ENCODE measurements at regions not wholly inside any gene's neighbourhood (a gene's known extent, or its start where the extent isn't known, plus 50 kb on each side); places are given as distances from the start of the nearest gene placed in this dataset.

- TF ChIP-seq CTCF (IDR thresholded peaks at IDR 0.05) = no peak
- peaks cover 3% of the 10 kb centered on the region for H3K27me3 Mint-ChIP-seq (ENCODE audit: low read depth, poor library complexity)
- H3K36me3 Mint-ChIP-seq (ENCODE audit: low read depth) = no peaks in the 10 kb centered on the region
- no peak overlapping the region for H3K27ac Mint-ChIP-seq
- no peak for DNase-seq
- no peak overlapping the region for H3K4me3 Mint-ChIP-seq
- H3K4me1 Mint-ChIP-seq = no peaks in the 10 kb centered on the region
- no peaks in the 10 kb centered on the region for H3K9me3 Mint-ChIP-seq
Observed at GRCh38 chr1:97986041-97987005, 65.5 kb upstream of the DPYD start.

GRCh38 chr1:97983126-97983525 lies 62.3 kb upstream of the DPYD start:
- H3K27ac Mint-ChIP-seq = no peak overlapping the region
- H3K9me3 Mint-ChIP-seq = no peaks in the 10 kb centered on the region
- no peak for TF ChIP-seq CTCF (IDR thresholded peaks at IDR 0.05)
- DNase-seq = no peak
- H3K27me3 Mint-ChIP-seq (ENCODE audit: low read depth, poor library complexity) = peaks cover 5% of the 10 kb centered on the region
- H3K4me1 Mint-ChIP-seq = no peaks in the 10 kb centered on the region
- no peak overlapping the region for H3K4me3 Mint-ChIP-seq
- H3K36me3 Mint-ChIP-seq (ENCODE audit: low read depth) = no peaks in the 10 kb centered on the region

- H3K4me3 Mint-ChIP-seq = no peak overlapping the region
- no peaks in the 10 kb centered on the region for H3K36me3 Mint-ChIP-seq (ENCODE audit: low read depth)
- no peak for TF ChIP-seq CTCF (IDR thresholded peaks at IDR 0.05)
- no peak for DNase-seq
- no peaks in the 10 kb centered on the region for H3K9me3 Mint-ChIP-seq
- H3K27me3 Mint-ChIP-seq (ENCODE audit: low read depth, poor library complexity) = peaks cover 4% of the 10 kb centered on the region
- no peak overlapping the region for H3K27ac Mint-ChIP-seq
- H3K4me1 Mint-ChIP-seq = no peaks in the 10 kb centered on the region
Observed at GRCh38 chr1:97980530-97980929, 59.7 kb upstream of the DPYD start.

- DNase-seq = no peak
- Mint-ChIP-seq H3K4me1 (no peaks in the 10 kb centered on the region), H3K27me3 (ENCODE audit: low read depth, poor library complexity) (peaks cover 4% of the 10 kb centered on the region), H3K4me3 (no peak overlapping the region), H3K27ac (no peak overlapping the region), H3K9me3 (no peaks in the 10 kb centered on the region), H3K36me3 (ENCODE audit: low read depth) (no peaks in the 10 kb centered on the region)
- no peak for TF ChIP-seq CTCF (IDR thresholded peaks at IDR 0.05)
Observed at GRCh38 chr1:97976801-97977200, 56.0 kb upstream of the DPYD start.
